ENCODE measurements at regions not wholly inside any gene's neighbourhood (a gene's known extent, or its start where the extent isn't known, plus 50 kb on each side); places are given as distances from the start of the nearest gene placed in this dataset.

GRCh38 chr9:118426772-118427171, 722.6 kb downstream of the TLR4 start:
- Histone ChIP-seq H3K27ac (ENCODE audit: low read depth in 2 of 2, low read length in 2 of 2) (no peak overlapping the region), H3K27me3 (ENCODE audit: control insufficient read depth in 2 of 2, insufficient read depth in 2 of 2, low read length in 2 of 2) (no peaks in the 10 kb centered on the region), H3K9me3 (ENCODE audit: control insufficient read depth in 2 of 2, low read length in 2 of 2) (no peaks in the 10 kb centered on the region), H3K4me1 (ENCODE audit: control insufficient read depth in 2 of 2, insufficient read depth in 2 of 2, low read length in 2 of 2) (peaks cover 0 to 5% of the 10 kb centered on the region in 2 donors), H3K36me3 (ENCODE audit: control insufficient read depth in 2 of 2, insufficient read depth in 2 of 2, low read length in 2 of 2) (no peaks in the 10 kb centered on the region), H3K9ac (ENCODE audit: low read depth in 1 of 2, low read length in 2 of 2) (no peak overlapping the region), H3K4me3 (ENCODE audit: low read length in 2 of 2) (no peak overlapping the region)

DNA sequence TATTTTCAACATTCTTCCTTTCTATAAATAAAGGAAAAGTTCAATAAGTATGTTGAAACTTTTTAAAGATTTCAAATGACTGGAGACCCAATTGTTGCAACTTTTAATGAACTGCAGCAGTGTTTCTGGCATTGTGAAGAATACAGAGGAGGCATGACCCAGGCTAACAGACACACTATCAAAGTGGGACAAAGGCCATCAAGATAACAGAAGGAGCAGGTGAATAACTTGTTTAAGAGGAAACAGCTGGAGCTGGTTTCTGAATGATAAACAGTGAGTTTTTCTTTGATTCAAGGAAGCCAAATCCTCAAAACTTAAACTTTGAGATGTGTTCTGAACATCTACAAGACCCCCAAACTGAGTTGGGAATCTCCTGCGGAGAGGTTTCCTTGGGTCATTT, 734.6 kb downstream of the TLR4 start:
- no peaks in the 10 kb centered on the region for H3K9me3 ChIP-seq (ENCODE audit: control insufficient read depth in 2 of 2, low read length in 2 of 2)
- H3K36me3 ChIP-seq (ENCODE audit: control insufficient read depth in 2 of 2, insufficient read depth in 2 of 2, low read length in 2 of 2) = no peaks in the 10 kb centered on the region
- H3K27me3 ChIP-seq (ENCODE audit: control insufficient read depth in 2 of 2, insufficient read depth in 2 of 2, low read length in 2 of 2) = no peaks in the 10 kb centered on the region
- peaks cover 5 to 6% of the 10 kb centered on the region in 2 donors for H3K4me1 ChIP-seq (ENCODE audit: control insufficient read depth in 2 of 2, insufficient read depth in 2 of 2, low read length in 2 of 2)
- peak overlapping the region in 1 of 2 donors; percentile 6 for H3K4me3 ChIP-seq (ENCODE audit: low read length in 2 of 2)
- peak overlapping the region; percentile 61 to 71 for H3K27ac ChIP-seq (ENCODE audit: low read depth in 2 of 2, low read length in 2 of 2)
- no peak overlapping the region for H3K9ac ChIP-seq (ENCODE audit: low read depth in 1 of 2, low read length in 2 of 2)

DNA sequence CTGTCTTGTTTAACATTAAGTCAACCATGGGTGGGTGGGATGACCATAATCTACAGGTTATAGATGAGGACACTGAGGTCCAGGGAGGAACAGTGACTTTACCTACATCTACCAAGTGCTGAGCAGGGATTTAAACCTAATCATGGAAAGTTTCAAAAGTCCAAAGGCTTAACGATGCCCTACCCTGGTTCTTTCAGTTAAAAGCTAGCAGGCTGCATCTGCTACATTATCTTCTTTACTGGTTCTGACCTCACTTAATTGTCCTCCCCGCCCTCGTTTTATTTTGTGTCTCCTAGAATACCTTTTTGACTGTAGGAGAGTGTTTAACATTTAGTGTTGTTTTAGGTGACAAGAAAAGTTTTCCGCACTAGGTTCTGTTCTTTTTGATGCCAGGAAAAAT, 735.2 kb downstream of the TLR4 start:
- Histone ChIP-seq H3K9me3 (ENCODE audit: control insufficient read depth in 2 of 2, low read length in 2 of 2) (no peaks in the 10 kb centered on the region), H3K4me3 (ENCODE audit: low read length in 2 of 2) (peak overlapping the region in 1 of 2 donors; percentile 6), H3K36me3 (ENCODE audit: control insufficient read depth in 2 of 2, insufficient read depth in 2 of 2, low read length in 2 of 2) (no peaks in the 10 kb centered on the region), H3K27ac (ENCODE audit: low read depth in 2 of 2, low read length in 2 of 2) (peak overlapping the region; percentile 61 to 71), H3K9ac (ENCODE audit: low read depth in 1 of 2, low read length in 2 of 2) (no peak overlapping the region), H3K27me3 (ENCODE audit: control insufficient read depth in 2 of 2, insufficient read depth in 2 of 2, low read length in 2 of 2) (no peaks in the 10 kb centered on the region), H3K4me1 (ENCODE audit: control insufficient read depth in 2 of 2, insufficient read depth in 2 of 2, low read length in 2 of 2) (peaks cover 5 to 6% of the 10 kb centered on the region in 2 donors)

- no peak overlapping the region for H3K4me3 ChIP-seq (ENCODE audit: low read length in 2 of 2)
- H3K9me3 ChIP-seq (ENCODE audit: control insufficient read depth in 2 of 2, low read length in 2 of 2) = no peaks in the 10 kb centered on the region
- H3K27ac ChIP-seq (ENCODE audit: low read depth in 2 of 2, low read length in 2 of 2) = no peak overlapping the region
- no peaks in the 10 kb centered on the region for H3K36me3 ChIP-seq (ENCODE audit: control insufficient read depth in 2 of 2, insufficient read depth in 2 of 2, low read length in 2 of 2)
- H3K4me1 ChIP-seq (ENCODE audit: control insufficient read depth in 2 of 2, insufficient read depth in 2 of 2, low read length in 2 of 2) = no peaks in the 10 kb centered on the region
- no peaks in the 10 kb centered on the region for H3K27me3 ChIP-seq (ENCODE audit: control insufficient read depth in 2 of 2, insufficient read depth in 2 of 2, low read length in 2 of 2)
- no peak overlapping the region for H3K9ac ChIP-seq (ENCODE audit: low read depth in 1 of 2, low read length in 2 of 2)
Measured at GRCh38 chr9:118444403-118444802, 740.2 kb downstream of the TLR4 start.

DNA sequence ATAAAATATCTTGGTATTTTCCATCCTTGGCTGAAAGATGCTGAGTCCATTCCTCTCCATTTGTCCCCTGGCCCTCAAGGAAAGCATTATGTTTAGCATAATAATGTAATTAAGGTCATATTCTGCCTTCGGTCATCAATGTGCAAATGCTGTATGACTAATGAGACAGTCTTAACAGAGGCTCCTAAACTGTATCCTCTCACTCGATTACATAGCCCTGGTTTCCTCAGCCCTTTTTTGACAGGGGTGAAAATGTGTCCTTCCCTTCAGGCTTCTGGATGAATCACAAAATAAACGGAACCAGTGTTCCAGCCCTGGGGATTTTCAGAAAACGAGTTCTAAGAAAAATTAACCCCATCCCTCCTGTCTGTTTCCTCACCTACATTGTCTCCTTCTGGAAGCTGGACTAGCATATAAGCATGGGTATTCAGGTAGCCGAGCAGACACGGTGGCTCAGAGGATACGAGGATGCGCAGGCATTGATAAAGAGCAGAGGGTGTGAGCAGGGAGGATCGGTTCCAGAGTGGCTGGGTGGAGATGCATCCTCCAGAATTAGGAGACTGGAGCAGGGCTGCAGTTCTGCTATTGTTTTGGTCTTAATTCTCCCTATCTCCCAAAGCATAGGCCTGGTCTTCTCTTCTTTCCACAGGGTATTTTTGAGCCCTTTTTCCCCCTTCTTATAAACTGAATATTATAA, 742.9 kb downstream of the TLR4 start:
- Histone ChIP-seq H3K27me3 (ENCODE audit: control insufficient read depth in 2 of 2, insufficient read depth in 2 of 2, low read length in 2 of 2) (no peaks in the 10 kb centered on the region), H3K27ac (ENCODE audit: low read depth in 2 of 2, low read length in 2 of 2) (no peak overlapping the region), H3K9me3 (ENCODE audit: control insufficient read depth in 2 of 2, low read length in 2 of 2) (no peaks in the 10 kb centered on the region), H3K4me1 (ENCODE audit: control insufficient read depth in 2 of 2, insufficient read depth in 2 of 2, low read length in 2 of 2) (no peaks in the 10 kb centered on the region), H3K36me3 (ENCODE audit: control insufficient read depth in 2 of 2, insufficient read depth in 2 of 2, low read length in 2 of 2) (no peaks in the 10 kb centered on the region), H3K4me3 (ENCODE audit: low read length in 2 of 2) (no peak overlapping the region), H3K9ac (ENCODE audit: low read depth in 1 of 2, low read length in 2 of 2) (no peak overlapping the region)

DNA sequence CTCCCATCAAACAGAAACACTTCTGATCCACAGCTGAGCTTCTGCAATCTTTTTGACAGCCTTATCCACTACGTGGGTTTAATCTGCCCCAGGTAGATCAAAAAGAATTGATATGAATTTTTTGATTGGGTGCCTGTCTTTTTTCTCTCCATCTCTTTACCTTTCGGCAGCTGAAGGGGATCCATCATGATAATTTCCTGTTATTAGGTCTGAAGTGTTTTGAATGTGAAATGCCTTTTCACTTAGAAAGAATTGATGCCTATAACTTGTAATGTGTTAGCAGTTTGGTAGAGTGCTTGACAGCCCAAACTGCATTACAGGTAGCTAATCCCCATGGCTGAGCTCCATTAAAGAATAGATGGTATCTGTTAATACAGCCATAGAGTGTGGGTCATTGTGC, 745.4 kb downstream of the TLR4 start:
- Histone ChIP-seq H3K4me3 (ENCODE audit: low read length in 2 of 2) (no peak overlapping the region), H3K27ac (ENCODE audit: low read depth in 2 of 2, low read length in 2 of 2) (no peak overlapping the region), H3K9ac (ENCODE audit: low read depth in 1 of 2, low read length in 2 of 2) (no peak overlapping the region), H3K36me3 (ENCODE audit: control insufficient read depth in 2 of 2, insufficient read depth in 2 of 2, low read length in 2 of 2) (no peaks in the 10 kb centered on the region), H3K27me3 (ENCODE audit: control insufficient read depth in 2 of 2, insufficient read depth in 2 of 2, low read length in 2 of 2) (no peaks in the 10 kb centered on the region), H3K4me1 (ENCODE audit: control insufficient read depth in 2 of 2, insufficient read depth in 2 of 2, low read length in 2 of 2) (no peaks in the 10 kb centered on the region), H3K9me3 (ENCODE audit: control insufficient read depth in 2 of 2, low read length in 2 of 2) (no peaks in the 10 kb centered on the region)

DNA sequence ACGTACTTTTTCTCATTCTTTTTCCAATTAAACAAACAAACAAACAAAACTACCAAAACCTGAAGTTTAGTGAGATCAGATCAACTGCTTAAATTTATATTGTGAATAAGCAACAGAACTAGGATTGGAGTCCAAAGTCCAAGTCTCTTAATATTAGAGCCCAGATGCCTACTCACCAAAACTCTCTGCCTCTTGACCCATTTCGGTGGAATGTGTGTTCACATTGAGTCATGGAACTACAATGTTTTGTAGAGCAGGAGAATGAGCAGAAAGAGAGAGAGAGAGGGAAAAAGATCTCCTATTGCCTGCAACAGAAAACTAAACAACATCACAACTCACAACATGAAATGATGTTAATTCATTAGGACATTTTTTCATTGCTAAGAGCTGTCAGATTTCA, 751.1 kb downstream of the TLR4 start:
- Histone ChIP-seq H3K27me3 (ENCODE audit: control insufficient read depth in 2 of 2, insufficient read depth in 2 of 2, low read length in 2 of 2) (no peaks in the 10 kb centered on the region), H3K4me1 (ENCODE audit: control insufficient read depth in 2 of 2, insufficient read depth in 2 of 2, low read length in 2 of 2) (peaks cover 0 to 2% of the 10 kb centered on the region in 2 donors), H3K36me3 (ENCODE audit: control insufficient read depth in 2 of 2, insufficient read depth in 2 of 2, low read length in 2 of 2) (no peaks in the 10 kb centered on the region), H3K9ac (ENCODE audit: low read depth in 1 of 2, low read length in 2 of 2) (no peak overlapping the region), H3K9me3 (ENCODE audit: control insufficient read depth in 2 of 2, low read length in 2 of 2) (no peaks in the 10 kb centered on the region), H3K4me3 (ENCODE audit: low read length in 2 of 2) (no peak overlapping the region), H3K27ac (ENCODE audit: low read depth in 2 of 2, low read length in 2 of 2) (no peak overlapping the region)

DNA sequence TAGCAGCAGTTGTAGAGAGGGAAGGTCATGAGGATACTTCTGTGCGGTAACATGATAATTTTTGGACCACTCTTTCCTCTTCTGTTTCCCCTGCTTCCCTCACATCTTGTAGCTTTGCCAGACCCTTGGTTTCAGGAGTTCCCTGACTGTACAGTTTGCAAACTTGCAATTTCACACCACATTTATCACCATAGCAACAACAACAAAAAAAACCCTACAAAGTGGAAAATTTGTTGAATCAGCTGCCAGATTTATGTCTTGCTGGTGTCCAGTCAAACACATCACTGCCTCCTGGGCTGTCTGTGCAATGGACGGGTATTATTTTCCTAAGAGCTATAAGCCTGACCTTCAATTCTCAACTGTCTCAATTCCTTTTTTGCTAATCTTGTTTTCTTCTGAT, 751.6 kb downstream of the TLR4 start:
- Histone ChIP-seq H3K36me3 (ENCODE audit: control insufficient read depth in 2 of 2, insufficient read depth in 2 of 2, low read length in 2 of 2) (no peaks in the 10 kb centered on the region), H3K27ac (ENCODE audit: low read depth in 2 of 2, low read length in 2 of 2) (no peak overlapping the region), H3K4me3 (ENCODE audit: low read length in 2 of 2) (no peak overlapping the region), H3K9me3 (ENCODE audit: control insufficient read depth in 2 of 2, low read length in 2 of 2) (no peaks in the 10 kb centered on the region), H3K4me1 (ENCODE audit: control insufficient read depth in 2 of 2, insufficient read depth in 2 of 2, low read length in 2 of 2) (peaks cover 0 to 2% of the 10 kb centered on the region in 2 donors), H3K9ac (ENCODE audit: low read depth in 1 of 2, low read length in 2 of 2) (no peak overlapping the region), H3K27me3 (ENCODE audit: control insufficient read depth in 2 of 2, insufficient read depth in 2 of 2, low read length in 2 of 2) (no peaks in the 10 kb centered on the region)

DNA sequence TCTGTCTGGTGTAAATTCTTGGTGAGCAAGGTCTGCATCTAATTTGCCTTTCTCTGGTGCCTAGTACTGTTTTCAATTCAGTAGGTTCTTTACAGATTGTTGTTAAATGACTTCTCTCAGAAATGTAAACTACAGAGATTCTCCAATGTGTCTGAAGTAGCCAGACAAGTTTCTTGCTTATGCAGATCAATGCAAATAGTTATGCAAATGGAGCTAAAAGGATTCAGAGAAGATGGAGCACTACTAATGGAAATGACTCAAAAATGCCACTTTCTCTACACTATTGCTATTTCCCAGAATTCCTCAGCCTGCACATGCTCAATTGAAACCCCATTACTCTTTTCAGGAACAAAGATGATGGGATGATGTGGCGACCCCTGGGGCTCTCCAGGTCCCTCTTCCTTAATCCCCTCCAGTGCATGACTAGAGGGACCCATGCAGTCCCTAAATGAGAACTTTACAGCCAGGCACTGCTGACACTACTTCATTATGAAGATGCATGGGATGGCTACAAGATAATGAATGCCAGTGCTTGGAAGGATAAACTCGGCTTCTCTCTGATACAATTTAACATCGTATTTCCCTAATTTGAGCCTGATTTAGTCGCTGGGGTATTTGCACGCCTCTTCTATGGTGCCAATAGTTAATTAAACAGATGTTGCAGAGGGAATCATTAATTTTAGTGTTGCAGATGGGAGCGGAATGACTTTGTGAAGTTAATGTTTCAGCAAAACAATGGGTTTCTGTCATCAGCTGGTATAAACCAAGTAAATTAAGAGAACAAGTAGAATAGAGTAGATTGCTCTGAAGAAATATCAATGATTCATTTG, 753.2 kb downstream of the TLR4 start:
- H3K9me3 ChIP-seq (ENCODE audit: control insufficient read depth in 2 of 2, low read length in 2 of 2) = no peaks in the 10 kb centered on the region
- H3K9ac ChIP-seq (ENCODE audit: low read depth in 1 of 2, low read length in 2 of 2) = no peak overlapping the region
- no peak overlapping the region for H3K4me3 ChIP-seq (ENCODE audit: low read length in 2 of 2)
- H3K27ac ChIP-seq (ENCODE audit: low read depth in 2 of 2, low read length in 2 of 2) = no peak overlapping the region
- no peaks in the 10 kb centered on the region for H3K36me3 ChIP-seq (ENCODE audit: control insufficient read depth in 2 of 2, insufficient read depth in 2 of 2, low read length in 2 of 2)
- peaks cover 0 to 2% of the 10 kb centered on the region in 2 donors for H3K4me1 ChIP-seq (ENCODE audit: control insufficient read depth in 2 of 2, insufficient read depth in 2 of 2, low read length in 2 of 2)
- no peaks in the 10 kb centered on the region for H3K27me3 ChIP-seq (ENCODE audit: control insufficient read depth in 2 of 2, insufficient read depth in 2 of 2, low read length in 2 of 2)

GRCh38 chr9:118459913-118460312, 755.7 kb downstream of the TLR4 start:
- Histone ChIP-seq H3K27me3 (ENCODE audit: control insufficient read depth in 2 of 2, insufficient read depth in 2 of 2, low read length in 2 of 2) (no peaks in the 10 kb centered on the region), H3K27ac (ENCODE audit: low read depth in 2 of 2, low read length in 2 of 2) (no peak overlapping the region), H3K36me3 (ENCODE audit: control insufficient read depth in 2 of 2, insufficient read depth in 2 of 2, low read length in 2 of 2) (no peaks in the 10 kb centered on the region), H3K9me3 (ENCODE audit: control insufficient read depth in 2 of 2, low read length in 2 of 2) (no peaks in the 10 kb centered on the region), H3K9ac (ENCODE audit: low read depth in 1 of 2, low read length in 2 of 2) (no peak overlapping the region), H3K4me1 (ENCODE audit: control insufficient read depth in 2 of 2, insufficient read depth in 2 of 2, low read length in 2 of 2) (peaks cover 0 to 2% of the 10 kb centered on the region in 2 donors), H3K4me3 (ENCODE audit: low read length in 2 of 2) (no peak overlapping the region)
